CD4-positive, CD25-positive, alpha-beta regulatory T cell (primary cell): ENCODE measurements at regions not wholly inside any gene's neighbourhood (a gene's known extent, or its start where the extent isn't known, plus 50 kb on each side); places are given as distances from the start of the nearest gene placed in this dataset.

Experiments
- ATAC-seq, 2 donors: fragments of 150-1000 bp; cut with Tn5 transposase; one replicate each; pipeline ENCODE4 v1.10.0; 2021; ENCODE audit warnings: low read depth in 2 of 2, moderate number of reproducible peaks in 2 of 2, moderate library complexity in 1 of 2
- DNase-seq, 3 donors: peaks; one replicate each; pipeline versions ENCODE4 v3.0.0 to v3.0.0-alpha.2; 2012 to 2022; ENCODE audit warnings: mixed read lengths in 1 of 3
- H3K27ac ChIP-seq: one replicate; pipeline ENCODE4 v1.7.0; 2013; ENCODE audit warnings: mild to moderate bottlenecking, low read length; ENCODE audit not compliant: insufficient read depth, poor library complexity, severe bottlenecking
- H3K27me3 ChIP-seq: one replicate; pipeline ENCODE4 v1.7.0; 2013; ENCODE audit warnings: low read length; ENCODE audit not compliant: control insufficient read depth, insufficient read depth
- H3K36me3 ChIP-seq: one replicate; pipeline ENCODE4 v1.7.0; 2013; ENCODE audit warnings: mild to moderate bottlenecking, low read length, moderate library complexity; ENCODE audit not compliant: control insufficient read depth, insufficient read depth
- H3K4me1 ChIP-seq: 2 replicates; pipeline ENCODE4 v1.7.0; 2013; ENCODE audit warnings: mild to moderate bottlenecking, low read length; ENCODE audit not compliant: insufficient read depth, control insufficient read depth, poor library complexity, severe bottlenecking
- H3K4me3 ChIP-seq: one replicate; pipeline ENCODE4 v1.7.0; 2013; ENCODE audit warnings: low read depth, mild to moderate bottlenecking, low read length, moderate library complexity
- H3K9me3 ChIP-seq, 2 experiments: 1 replicate in 1 of 2; 2 replicates in 1 of 2; pipeline ENCODE4 v1.7.0; 2013; ENCODE audit warnings: low read length in 2 of 2, mild to moderate bottlenecking in 1 of 2, moderate library complexity in 1 of 2; ENCODE audit not compliant: control insufficient read depth in 2 of 2
- H3K27ac Mint-ChIP-seq, 3 donors: one replicate each; pipeline ENCODE4 v1.8.0; 2020 to 2022; ENCODE audit warnings: mild to moderate bottlenecking in 3 of 3, mixed read lengths in 3 of 3, moderate library complexity in 2 of 3
- H3K27me3 Mint-ChIP-seq: one replicate; pipeline ENCODE4 v1.8.0; 2022; ENCODE audit warnings: mild to moderate bottlenecking, mixed read lengths
- H3K36me3 Mint-ChIP-seq: one replicate; pipeline ENCODE4 v1.8.0; 2020; ENCODE audit warnings: mixed read lengths
- H3K4me1 Mint-ChIP-seq, 4 donors: one replicate each; pipeline ENCODE4 v1.8.0; 2020 to 2022; ENCODE audit warnings: mixed read lengths in 4 of 4, mild to moderate bottlenecking in 1 of 4
- H3K4me3 Mint-ChIP-seq, 4 donors: one replicate each; pipeline ENCODE4 v1.8.0; 2020 to 2022; ENCODE audit warnings: mild to moderate bottlenecking in 4 of 4, mixed read lengths in 4 of 4, moderate library complexity in 3 of 4
- H3K9me3 Mint-ChIP-seq, 7 donors: one replicate each; pipeline ENCODE4 v1.8.0; 2020 to 2022; ENCODE audit warnings: mixed read lengths in 7 of 7, mild to moderate bottlenecking in 3 of 7, moderate library complexity in 2 of 7

DNA sequence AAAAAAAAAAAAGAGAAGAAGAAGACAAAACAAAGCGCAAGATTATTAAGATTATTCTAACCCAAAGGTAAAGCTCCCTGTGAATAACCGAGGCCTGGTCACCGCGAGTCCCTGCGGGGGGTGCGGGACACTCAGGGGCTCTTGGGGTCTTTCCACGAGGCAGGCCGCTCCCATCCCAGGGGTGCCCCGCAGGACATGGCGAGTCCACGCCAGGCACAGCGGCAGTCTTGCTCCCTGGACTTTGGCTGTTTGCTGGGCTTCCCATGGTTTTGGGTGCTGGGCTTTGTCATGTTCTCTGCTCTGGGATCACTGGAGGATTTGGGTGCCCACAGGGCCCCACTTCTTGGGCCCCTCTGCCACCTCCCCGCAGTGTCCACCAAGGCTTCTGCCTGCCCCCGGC lies 137.4 kb upstream of the TCERG1L start:
- no peak for ATAC-seq
- Mint-ChIP-seq H3K27ac (no peak overlapping the region), H3K36me3 (no peaks in the 10 kb centered on the region), H3K4me1 (peaks cover 0 to 10% (median 1%) of the 10 kb centered on the region in 4 donors), H3K27me3 (peaks cover 10% of the 10 kb centered on the region), H3K4me3 (no peak overlapping the region), H3K9me3 (peaks cover 0 to 2% (median 0%) of the 10 kb centered on the region in 7 donors)
- no peaks in the 10 kb centered on the region for H3K9me3 ChIP-seq
- peaks cover 2% of the 10 kb centered on the region for H3K27me3 ChIP-seq
- H3K4me1 ChIP-seq, result peaks cover 3% of the 10 kb centered on the region
- no peak overlapping the region for H3K27ac ChIP-seq
- H3K4me3 ChIP-seq, result no peak overlapping the region
- H3K36me3 ChIP-seq, result no peaks in the 10 kb centered on the region
- DNase-seq, result no peak

DNA sequence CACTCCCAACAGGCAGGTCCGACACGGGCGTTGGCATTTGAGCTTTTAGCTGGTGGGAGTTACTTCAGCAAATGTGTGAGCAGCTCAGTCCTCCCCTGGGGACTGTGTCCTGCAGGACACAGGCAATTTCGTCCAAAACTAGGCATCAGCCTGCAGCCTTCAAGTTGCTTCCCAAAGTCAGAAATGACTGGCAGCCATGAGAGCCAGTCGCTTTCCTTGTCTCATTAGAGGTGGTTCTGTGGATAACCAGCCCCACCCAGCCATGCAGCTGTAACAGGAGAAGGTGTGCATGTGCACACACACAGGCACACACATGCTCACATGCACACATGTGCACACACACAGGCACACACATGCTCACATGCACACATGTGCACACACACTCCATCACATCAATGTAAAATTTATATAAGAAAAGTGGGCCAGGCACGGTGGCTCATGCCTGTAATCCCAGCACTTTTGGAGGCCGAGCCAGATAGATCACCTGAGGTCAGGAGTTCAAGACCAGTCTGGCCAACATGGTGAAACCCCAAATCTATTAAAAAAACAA lies 138.8 kb upstream of the TCERG1L start:
- DNase-seq, result no peak
- Histone ChIP-seq H3K36me3 (no peaks in the 10 kb centered on the region), H3K9me3 (no peaks in the 10 kb centered on the region), H3K27me3 (peaks cover 2% of the 10 kb centered on the region), H3K4me1 (peaks cover 5% of the 10 kb centered on the region), H3K4me3 (no peak overlapping the region), H3K27ac (no peak overlapping the region)
- Mint-ChIP-seq H3K4me1 (peaks cover 0 to 12% (median 1%) of the 10 kb centered on the region in 4 donors), H3K4me3 (no peak overlapping the region), H3K36me3 (no peaks in the 10 kb centered on the region), H3K27me3 (peaks cover 19% of the 10 kb centered on the region), H3K27ac (no peak overlapping the region), H3K9me3 (peaks cover 0 to 2% (median 0%) of the 10 kb centered on the region in 7 donors)
- ATAC-seq, result no peak

DNA sequence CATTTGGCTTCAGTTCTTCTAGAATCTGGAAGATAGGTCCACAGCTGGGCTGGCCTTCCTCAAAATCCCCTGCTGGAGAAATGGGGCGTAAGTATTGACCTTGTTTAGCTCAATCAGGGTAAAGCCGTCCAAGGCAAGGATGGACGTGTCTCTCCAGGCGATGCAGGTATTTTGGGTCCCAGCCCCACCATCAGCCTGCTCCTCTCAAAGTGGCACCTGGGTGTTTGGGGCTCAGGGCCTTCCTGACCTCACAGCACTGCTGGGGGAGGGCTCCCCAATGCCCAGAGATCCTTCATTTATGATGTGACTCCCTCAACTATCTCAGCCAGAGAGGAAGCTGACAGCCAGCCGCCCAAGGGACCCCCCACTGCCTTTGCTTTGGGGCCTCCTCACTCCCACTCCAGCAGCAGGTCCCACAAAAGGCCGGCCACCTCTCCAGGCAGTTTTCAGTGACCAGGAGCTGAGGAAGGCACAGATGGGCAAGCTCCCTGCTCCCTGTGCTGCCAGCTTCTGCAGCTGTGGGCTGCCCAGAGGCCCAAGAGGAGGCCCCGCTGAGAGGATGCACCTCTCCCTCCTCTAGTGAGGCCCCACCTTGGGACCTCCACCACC lies 140.0 kb upstream of the TCERG1L start:
- Histone ChIP-seq H3K27me3 (peaks cover 2% of the 10 kb centered on the region), H3K27ac (no peak overlapping the region), H3K4me3 (no peak overlapping the region), H3K4me1 (peaks cover 5% of the 10 kb centered on the region), H3K36me3 (no peaks in the 10 kb centered on the region), H3K9me3 (no peaks in the 10 kb centered on the region)
- H3K9me3 Mint-ChIP-seq, result peaks cover 0 to 2% (median 0%) of the 10 kb centered on the region in 7 donors
- H3K27ac Mint-ChIP-seq, result no peak overlapping the region
- peaks cover 16% of the 10 kb centered on the region for H3K27me3 Mint-ChIP-seq
- no peak for ATAC-seq
- H3K4me1 Mint-ChIP-seq, result peaks cover 0 to 12% (median 1%) of the 10 kb centered on the region in 4 donors
- no peak for DNase-seq
- H3K4me3 Mint-ChIP-seq, result no peak overlapping the region
- H3K36me3 Mint-ChIP-seq, result no peaks in the 10 kb centered on the region

DNA sequence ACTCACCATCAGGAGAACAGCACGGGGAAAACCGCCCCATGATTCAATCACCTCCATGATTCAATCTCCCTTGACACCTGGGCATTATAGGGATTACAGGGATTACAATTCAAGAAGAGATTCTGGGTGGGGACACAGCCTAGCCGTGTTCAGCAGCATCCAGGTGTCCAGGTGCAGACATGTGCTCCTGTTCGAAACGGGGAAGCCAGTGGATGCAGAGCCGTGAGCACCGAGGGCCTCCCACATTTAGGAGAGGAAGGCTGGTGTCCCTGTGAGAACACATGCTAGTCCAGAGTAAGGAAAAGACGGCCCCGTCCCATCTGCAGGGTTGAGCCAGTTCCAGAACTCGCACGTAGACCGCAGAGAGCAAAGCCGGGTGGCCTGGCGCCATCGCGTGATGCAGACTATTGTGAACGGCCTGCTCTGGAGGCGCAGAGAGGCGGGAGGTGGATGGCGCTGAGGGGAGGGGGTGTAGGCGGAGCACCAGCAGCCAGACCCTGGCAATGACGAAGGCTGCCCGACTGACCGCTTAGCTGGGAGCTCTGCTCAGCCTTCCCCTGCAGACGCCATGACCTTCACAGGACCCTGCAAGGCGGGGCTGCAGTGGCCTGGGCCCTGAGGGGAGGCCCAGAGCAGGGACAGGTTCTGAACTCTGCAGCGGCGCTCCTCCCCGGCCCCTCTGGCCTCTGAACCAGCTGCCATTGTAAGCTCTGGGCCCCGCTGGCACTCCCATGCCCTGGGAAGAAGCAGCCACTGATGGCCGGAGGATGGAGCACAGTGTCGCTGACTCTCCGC lies 141.6 kb upstream of the TCERG1L start:
- Mint-ChIP-seq H3K27me3 (peaks cover 15% of the 10 kb centered on the region), H3K36me3 (no peaks in the 10 kb centered on the region), H3K9me3 (peaks cover 0 to 2% (median 0%) of the 10 kb centered on the region in 7 donors), H3K4me1 (peaks cover 0 to 12% (median 1%) of the 10 kb centered on the region in 4 donors), H3K27ac (peak overlapping the region in 1 of 3 donors; percentile 46), H3K4me3 (peak overlapping the region in 1 of 4 donors; percentile 75)
- Histone ChIP-seq H3K27me3 (peaks cover 2% of the 10 kb centered on the region), H3K27ac (no peak overlapping the region), H3K4me3 (no peak overlapping the region), H3K4me1 (peaks cover 5% of the 10 kb centered on the region), H3K9me3 (no peaks in the 10 kb centered on the region), H3K36me3 (no peaks in the 10 kb centered on the region)
- DNase-seq, result no peak
- no peak for ATAC-seq

DNA sequence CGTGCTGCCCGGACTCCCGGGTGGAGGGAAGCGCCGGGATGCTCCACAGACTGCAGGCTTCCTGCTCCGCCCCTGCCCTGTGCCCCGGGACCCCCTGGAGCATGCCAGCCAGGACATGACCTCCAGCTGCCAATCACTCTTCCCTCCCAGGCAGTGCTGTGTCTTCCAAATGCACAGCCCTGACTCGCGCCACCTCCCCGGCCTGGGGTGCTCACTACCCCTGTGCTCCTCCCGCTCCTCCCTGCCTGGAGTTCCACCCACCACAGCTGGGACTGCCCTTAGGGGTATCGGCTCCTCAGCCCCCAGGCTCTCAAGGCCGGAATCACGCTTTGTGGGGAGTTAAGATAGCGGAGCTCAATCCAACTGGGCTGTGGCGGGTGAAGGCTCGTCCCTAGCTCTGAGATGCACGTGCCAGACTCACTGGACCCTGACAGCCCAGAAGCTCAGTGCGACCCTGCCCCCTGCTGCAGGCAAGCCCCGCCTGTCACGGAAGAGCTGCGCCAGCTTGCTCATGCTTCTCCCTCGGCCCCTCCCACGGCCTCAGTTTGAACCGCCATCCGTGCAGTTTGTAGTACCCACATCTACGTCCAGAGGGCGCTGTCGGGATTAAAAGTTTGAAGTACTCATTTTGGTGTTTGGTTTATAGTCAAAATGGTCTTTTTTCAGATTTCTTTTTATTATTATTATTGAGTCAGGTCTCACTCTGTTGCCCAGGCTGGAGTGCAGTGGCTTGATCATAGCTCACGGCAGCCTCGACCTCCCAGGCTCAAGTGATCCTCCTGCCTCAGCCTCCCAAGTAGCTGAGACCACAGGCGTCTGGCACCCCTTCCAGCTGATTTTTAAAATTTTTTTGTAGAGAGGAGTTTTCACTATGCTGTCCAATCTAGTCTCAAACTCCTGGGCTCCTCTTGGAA lies 142.5 kb upstream of the TCERG1L start:
- Mint-ChIP-seq H3K36me3 (no peaks in the 10 kb centered on the region), H3K27me3 (peaks cover 15% of the 10 kb centered on the region), H3K9me3 (peaks cover 0 to 2% (median 0%) of the 10 kb centered on the region in 7 donors), H3K4me1 (peaks cover 0 to 12% (median 1%) of the 10 kb centered on the region in 4 donors), H3K4me3 (peak overlapping the region in 1 of 4 donors; percentile 71), H3K27ac (no peak overlapping the region)
- H3K27me3 ChIP-seq, result peaks cover 2% of the 10 kb centered on the region
- no peaks in the 10 kb centered on the region for H3K9me3 ChIP-seq
- H3K4me3 ChIP-seq, result no peak overlapping the region
- no peak overlapping the region for H3K27ac ChIP-seq
- ATAC-seq (no peak), DNase-seq (peak; percentile 5 to 43 (median 26))
- H3K36me3 ChIP-seq, result no peaks in the 10 kb centered on the region
- peaks cover 5% of the 10 kb centered on the region for H3K4me1 ChIP-seq

DNA sequence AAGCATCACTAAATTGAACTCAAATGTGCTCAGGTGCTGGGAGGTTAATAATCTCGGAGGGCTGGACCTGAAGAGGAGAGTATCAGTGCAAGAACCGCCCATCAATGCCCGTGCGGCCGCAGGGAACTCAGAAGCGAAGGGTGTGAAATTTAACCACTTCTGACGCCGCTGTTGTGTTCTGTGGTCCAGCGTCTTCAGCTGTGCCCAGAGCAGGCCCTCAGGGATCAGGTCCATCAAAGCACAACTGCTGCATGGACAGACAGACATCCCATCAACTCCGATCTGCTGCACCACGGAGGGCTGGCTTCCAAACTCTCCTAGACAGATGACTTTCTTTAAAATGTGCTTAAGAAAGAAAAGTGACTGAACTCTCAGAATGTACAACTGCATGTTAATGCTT lies 144.9 kb upstream of the TCERG1L start:
- Mint-ChIP-seq H3K4me1 (peaks cover 0 to 12% (median 1%) of the 10 kb centered on the region in 4 donors), H3K9me3 (peaks cover 0 to 3% (median 0%) of the 10 kb centered on the region in 7 donors), H3K36me3 (no peaks in the 10 kb centered on the region), H3K27ac (no peak overlapping the region), H3K4me3 (no peak overlapping the region), H3K27me3 (peaks cover 11% of the 10 kb centered on the region)
- Histone ChIP-seq H3K4me1 (peaks cover 5% of the 10 kb centered on the region), H3K27me3 (peaks cover 2% of the 10 kb centered on the region), H3K9me3 (no peaks in the 10 kb centered on the region), H3K27ac (no peak overlapping the region), H3K4me3 (no peak overlapping the region), H3K36me3 (no peaks in the 10 kb centered on the region)
- DNase-seq (no peak), ATAC-seq (no peak)

DNA sequence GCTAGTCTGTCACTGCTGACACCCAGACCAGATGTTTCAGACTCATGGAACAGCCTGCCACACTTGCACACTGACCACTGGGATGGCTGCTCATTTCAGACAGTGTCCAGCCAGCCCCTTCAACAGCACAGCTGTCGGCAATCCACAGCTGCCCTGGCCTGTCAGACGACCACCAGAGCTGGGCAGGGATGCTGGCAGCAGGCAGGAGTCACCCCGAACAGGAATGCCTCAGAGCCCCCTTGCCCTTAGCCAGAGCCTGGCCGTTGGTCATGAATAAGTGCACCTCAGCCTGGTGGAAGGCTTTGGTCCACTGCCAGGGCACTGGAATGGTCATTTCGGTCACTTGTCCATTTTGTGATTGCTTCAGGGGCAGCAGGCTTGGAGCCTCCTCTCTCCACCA lies 149.6 kb upstream of the TCERG1L start:
- ATAC-seq, result peak in 1 of 2 donors; percentile 12
- Mint-ChIP-seq H3K4me3 (no peak overlapping the region), H3K36me3 (no peaks in the 10 kb centered on the region)

More for the DNA sequence above, 149.6 kb upstream of the TCERG1L start:
- Histone ChIP-seq H3K9me3 (no peaks in the 10 kb centered on the region), H3K4me3 (no peak overlapping the region), H3K27ac (no peak overlapping the region), H3K4me1 (no peaks in the 10 kb centered on the region), H3K36me3 (no peaks in the 10 kb centered on the region), H3K27me3 (no peaks in the 10 kb centered on the region)
- H3K27me3 Mint-ChIP-seq, result no peaks in the 10 kb centered on the region
- no peaks in the 10 kb centered on the region for H3K4me1 Mint-ChIP-seq
- DNase-seq, result no peak
- H3K9me3 Mint-ChIP-seq, result peaks cover 0 to 5% (median 0%) of the 10 kb centered on the region in 7 donors
- H3K27ac Mint-ChIP-seq, result no peak overlapping the region
